WTC11 (cell line): ENCODE measurements at regions not wholly inside any gene's neighbourhood (a gene's known extent, or its start where the extent isn't known, plus 50 kb on each side); places are given as distances from the start of the nearest gene placed in this dataset.

Source experiments
- ATAC-seq: fragments of 200-7000 bp; cut with Tn5 transposase; 2 replicates; pipeline ENCODE4 v1.10.0; 2021; ENCODE audit warnings: mild to moderate bottlenecking, moderate library complexity
- CTCF ChIA-PET: fragments of 300-600 bp; sonication (Branson Sonifier 250); formaldehyde crosslinking; loops from one replicate; lab custom pipeline; 2021; ENCODE audit warnings: antibody characterized with exemption; lab: Charles Lee
- POLR2A ChIA-PET: fragments of 350-600 bp; sonication (Branson Sonifier 250); formaldehyde crosslinking; loops from one replicate; lab custom pipeline; 2021; ENCODE audit warnings: antibody characterized with exemption; lab: Charles Lee
- DNase-seq: peaks from one replicate; pipeline ENCODE4 v3.0.0; 2021; ENCODE audit warnings: low spot score
- H3K27ac Mint-ChIP-seq: 2 replicates; pipeline ENCODE4 v1.8.0; 2021; ENCODE audit warnings: mixed read lengths
- H3K27me3 Mint-ChIP-seq: 2 replicates; pipeline ENCODE4 v1.8.0; 2021; ENCODE audit warnings: low read depth, mild to moderate bottlenecking, moderate library complexity, mixed read lengths
- H3K36me3 Mint-ChIP-seq: 2 replicates; pipeline ENCODE4 v1.8.0; 2021; ENCODE audit warnings: mixed read lengths
- H3K4me1 Mint-ChIP-seq: 2 replicates; pipeline ENCODE4 v1.8.0; 2022; ENCODE audit warnings: mixed read lengths
- H3K4me3 Mint-ChIP-seq: 2 replicates; pipeline ENCODE4 v1.8.0; 2021; ENCODE audit warnings: mild to moderate bottlenecking, moderate library complexity, mixed read lengths
- H3K9me3 Mint-ChIP-seq: 2 replicates; pipeline ENCODE4 v1.8.0; 2021; ENCODE audit warnings: mixed read lengths
- ATF1 ChIP-seq: sonication (generic); formaldehyde crosslinking; IDR thresholded peaks from 2 replicates; pipeline ENCODE4 v1.8.1; 2023; ENCODE audit warnings: mild to moderate bottlenecking, moderate library complexity, missing genetic modification reagents
- GRHL2 ChIP-seq: fragments of 250-450 bp; sonication (Bioruptor Pico); IDR thresholded peaks from 2 replicates; pipeline ENCODE4 v1.8.0; 2022; ENCODE audit warnings: mild to moderate bottlenecking, moderate library complexity; ENCODE audit not compliant: insufficient replicate concordance, severe bottlenecking
- GTF2I ChIP-seq: fragments of 250-450 bp; sonication (Bioruptor Pico); conservative IDR thresholded peaks from 2 replicates; pipeline ENCODE4 v1.4.0; 2021; ENCODE audit warnings: mild to moderate bottlenecking
- MYBL2 ChIP-seq: sonication (generic); formaldehyde crosslinking; IDR thresholded peaks from 2 replicates; pipeline ENCODE4 v1.8.1; 2023; ENCODE audit warnings: mild to moderate bottlenecking, moderate library complexity, missing genetic modification reagents
- NFATC4 ChIP-seq: fragments of 250-450 bp; sonication (Bioruptor Pico); IDR thresholded peaks from 2 replicates; pipeline ENCODE4 v1.9.0; 2021; ENCODE audit warnings: mild to moderate bottlenecking
- OVOL2 ChIP-seq: fragments of 250-450 bp; sonication (Bioruptor Pico); IDR thresholded peaks from 2 replicates; pipeline ENCODE4 v1.9.0; 2021; ENCODE audit warnings: mild to moderate bottlenecking, borderline replicate concordance
- PRRX2 ChIP-seq: fragments of 250-450 bp; sonication (Bioruptor Pico); IDR thresholded peaks from 2 replicates; pipeline ENCODE4 v1.8.0; 2021; ENCODE audit warnings: mild to moderate bottlenecking
- SMAD3 ChIP-seq: sonication (generic); formaldehyde crosslinking; IDR thresholded peaks from 2 replicates; pipeline ENCODE4 v1.8.0; 2022; ENCODE audit warnings: missing genetic modification reagents, mild to moderate bottlenecking, borderline replicate concordance
- SOX15 ChIP-seq: fragments of 250-450 bp; sonication (Bioruptor Pico); IDR thresholded peaks from 2 replicates; pipeline ENCODE4 v1.9.0; 2021; ENCODE audit warnings: mild to moderate bottlenecking
- SP1 ChIP-seq: sonication (generic); formaldehyde crosslinking; conservative IDR thresholded peaks from 2 replicates; pipeline ENCODE4 v1.8.1; 2022; ENCODE audit warnings: missing genetic modification reagents
- ZNF232 ChIP-seq: sonication (generic); formaldehyde crosslinking; IDR thresholded peaks from 2 replicates; pipeline ENCODE4 v1.8.0; 2022; ENCODE audit warnings: mild to moderate bottlenecking, missing genetic modification reagents
- ZNF416 ChIP-seq: fragments of 250-450 bp; sonication (Bioruptor Pico); IDR thresholded peaks from 2 replicates; pipeline ENCODE4 v1.9.0; 2021; ENCODE audit warnings: mild to moderate bottlenecking, inconsistent platforms
- TF ChIP-seq, protein P1 (sequence below): sonication (generic); formaldehyde crosslinking; IDR thresholded peaks from 2 replicates; pipeline ENCODE4 v1.8.0; 2022; ENCODE audit warnings: mild to moderate bottlenecking, missing genetic modification reagents
- TF ChIP-seq, protein P2 (sequence below): fragments of 200-600 bp; IDR thresholded peaks from 2 replicates; pipeline ENCODE4 v1.8.0; 2022; ENCODE audit warnings: antibody characterized with exemption
- TF ChIP-seq, protein P3 (sequence below): sonication (generic); formaldehyde crosslinking; IDR thresholded peaks from 2 replicates; pipeline ENCODE4 v1.8.0; 2022; ENCODE audit warnings: mild to moderate bottlenecking, missing genetic modification reagents
- TF ChIP-seq, protein P4 (sequence below): sonication (generic); formaldehyde crosslinking; IDR thresholded peaks from 2 replicates; pipeline ENCODE4 v1.8.1; 2023; ENCODE audit warnings: mild to moderate bottlenecking, missing genetic modification reagents, moderate library complexity
- TF ChIP-seq, protein P5 (sequence below): sonication (generic); formaldehyde crosslinking; IDR thresholded peaks from 2 replicates; pipeline ENCODE4 v1.8.1; 2023; ENCODE audit warnings: mild to moderate bottlenecking, moderate library complexity, missing genetic modification reagents
- TF ChIP-seq, protein P6 (sequence below): sonication (generic); formaldehyde crosslinking; IDR thresholded peaks from 2 replicates; pipeline ENCODE4 v1.8.0; 2022; ENCODE audit warnings: mild to moderate bottlenecking, missing genetic modification reagents
- TF ChIP-seq, protein P7 (sequence below): sonication (generic); formaldehyde crosslinking; IDR thresholded peaks from 2 replicates; pipeline ENCODE4 v1.8.0; 2023; ENCODE audit warnings: mild to moderate bottlenecking, missing genetic modification reagents
- TF ChIP-seq, protein P8 (sequence below): sonication (generic); formaldehyde crosslinking; IDR thresholded peaks from 2 replicates; pipeline ENCODE4 v1.8.1; 2023; ENCODE audit warnings: mild to moderate bottlenecking, missing genetic modification reagents, moderate library complexity
- TF ChIP-seq, protein P9 (sequence below): sonication (generic); formaldehyde crosslinking; IDR thresholded peaks from 2 replicates; pipeline ENCODE4 v1.8.0; 2023; ENCODE audit warnings: missing genetic modification reagents

DNA sequence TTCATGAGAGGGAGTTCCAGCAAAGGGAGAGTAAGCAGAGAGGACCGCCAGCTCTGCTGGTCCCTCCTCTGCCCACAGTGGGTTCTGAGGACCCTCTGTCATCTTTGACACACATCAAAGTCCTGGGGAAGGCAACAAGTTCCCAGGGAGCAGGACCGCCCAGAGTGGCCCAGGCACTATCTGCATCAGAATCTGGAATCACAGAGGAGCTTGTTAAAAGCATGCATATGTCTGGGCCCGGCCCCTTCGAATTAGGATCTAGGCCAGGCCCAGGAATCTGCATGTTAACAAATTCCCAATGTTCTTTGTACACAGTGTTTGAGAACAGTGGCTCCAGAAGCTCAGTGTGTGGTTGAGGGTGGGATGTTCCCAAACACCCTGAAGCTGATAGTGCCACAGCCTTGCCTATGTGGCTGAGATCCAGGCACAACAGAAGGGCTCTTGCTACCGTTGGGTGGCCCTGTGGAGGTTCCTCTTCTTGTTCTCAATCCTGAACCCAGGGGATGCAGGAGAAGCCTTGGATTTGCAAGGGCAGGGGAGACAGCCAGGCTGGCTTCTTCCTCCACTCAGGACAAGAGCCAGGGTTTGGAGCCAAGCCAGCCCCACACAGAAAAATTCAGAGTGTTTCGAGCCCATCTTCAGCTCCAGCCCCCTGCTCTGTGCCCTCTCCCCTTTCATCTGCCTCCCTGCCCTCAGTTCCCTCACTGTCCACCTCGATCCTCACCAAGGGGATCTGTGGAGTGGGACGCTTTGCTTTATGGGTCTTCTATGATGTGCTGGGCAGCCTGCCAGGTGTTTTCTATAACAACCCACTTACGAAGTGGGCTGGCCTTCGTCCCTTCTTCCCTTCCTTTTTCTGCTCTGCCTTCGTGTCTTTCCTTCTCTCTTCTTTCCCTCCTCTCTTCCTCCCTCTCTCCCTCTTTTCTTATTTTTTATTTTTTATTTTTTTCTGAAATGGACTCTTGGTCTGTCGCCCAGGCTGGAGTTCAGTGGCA, 129.0 kb upstream of the TMPRSS2 start (continued):
- TF ChIP-seq, protein P1, sequence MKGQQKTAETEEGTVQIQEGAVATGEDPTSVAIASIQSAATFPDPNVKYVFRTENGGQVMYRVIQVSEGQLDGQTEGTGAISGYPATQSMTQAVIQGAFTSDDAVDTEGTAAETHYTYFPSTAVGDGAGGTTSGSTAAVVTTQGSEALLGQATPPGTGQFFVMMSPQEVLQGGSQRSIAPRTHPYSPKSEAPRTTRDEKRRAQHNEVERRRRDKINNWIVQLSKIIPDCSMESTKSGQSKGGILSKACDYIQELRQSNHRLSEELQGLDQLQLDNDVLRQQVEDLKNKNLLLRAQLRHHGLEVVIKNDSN, result no peak
- TF ChIP-seq, protein P2, sequence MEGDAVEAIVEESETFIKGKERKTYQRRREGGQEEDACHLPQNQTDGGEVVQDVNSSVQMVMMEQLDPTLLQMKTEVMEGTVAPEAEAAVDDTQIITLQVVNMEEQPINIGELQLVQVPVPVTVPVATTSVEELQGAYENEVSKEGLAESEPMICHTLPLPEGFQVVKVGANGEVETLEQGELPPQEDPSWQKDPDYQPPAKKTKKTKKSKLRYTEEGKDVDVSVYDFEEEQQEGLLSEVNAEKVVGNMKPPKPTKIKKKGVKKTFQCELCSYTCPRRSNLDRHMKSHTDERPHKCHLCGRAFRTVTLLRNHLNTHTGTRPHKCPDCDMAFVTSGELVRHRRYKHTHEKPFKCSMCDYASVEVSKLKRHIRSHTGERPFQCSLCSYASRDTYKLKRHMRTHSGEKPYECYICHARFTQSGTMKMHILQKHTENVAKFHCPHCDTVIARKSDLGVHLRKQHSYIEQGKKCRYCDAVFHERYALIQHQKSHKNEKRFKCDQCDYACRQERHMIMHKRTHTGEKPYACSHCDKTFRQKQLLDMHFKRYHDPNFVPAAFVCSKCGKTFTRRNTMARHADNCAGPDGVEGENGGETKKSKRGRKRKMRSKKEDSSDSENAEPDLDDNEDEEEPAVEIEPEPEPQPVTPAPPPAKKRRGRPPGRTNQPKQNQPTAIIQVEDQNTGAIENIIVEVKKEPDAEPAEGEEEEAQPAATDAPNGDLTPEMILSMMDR, result no peak
- TF ChIP-seq, protein P3, sequence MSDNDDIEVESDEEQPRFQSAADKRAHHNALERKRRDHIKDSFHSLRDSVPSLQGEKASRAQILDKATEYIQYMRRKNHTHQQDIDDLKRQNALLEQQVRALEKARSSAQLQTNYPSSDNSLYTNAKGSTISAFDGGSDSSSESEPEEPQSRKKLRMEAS (CRISPR knock-in tag), result no peak

DNA sequence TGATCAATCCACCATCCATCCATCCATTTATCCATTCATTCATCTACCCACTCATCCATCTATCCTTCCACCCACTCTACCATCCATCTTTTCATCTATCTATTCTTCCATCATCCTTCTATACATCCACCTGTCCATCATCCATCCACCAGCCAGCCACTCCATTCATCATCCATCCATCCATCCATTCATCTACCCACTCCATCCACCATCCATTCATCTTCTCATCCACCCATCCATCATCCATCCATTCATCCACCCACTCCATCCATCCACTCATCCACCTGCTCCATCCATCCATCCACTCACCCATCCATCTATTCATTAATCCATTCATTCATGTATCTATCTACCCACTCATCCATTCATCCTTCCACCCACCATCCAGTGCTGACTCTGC, 127.9 kb upstream of the TMPRSS2 start:
- no peak overlapping the region for H3K27ac Mint-ChIP-seq

More for the DNA sequence above, 127.9 kb upstream of the TMPRSS2 start:
- TF ChIP-seq, protein P4, sequence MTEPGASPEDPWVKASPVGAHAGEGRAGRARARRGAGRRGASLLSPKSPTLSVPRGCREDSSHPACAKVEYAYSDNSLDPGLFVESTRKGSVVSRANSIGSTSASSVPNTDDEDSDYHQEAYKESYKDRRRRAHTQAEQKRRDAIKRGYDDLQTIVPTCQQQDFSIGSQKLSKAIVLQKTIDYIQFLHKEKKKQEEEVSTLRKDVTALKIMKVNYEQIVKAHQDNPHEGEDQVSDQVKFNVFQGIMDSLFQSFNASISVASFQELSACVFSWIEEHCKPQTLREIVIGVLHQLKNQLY (CRISPR knock-in tag), result no peak
- TF ChIP-seq MYBL2 (CRISPR knock-in tag), result no peak
- no peak for TF ChIP-seq GRHL2
- no peak for TF ChIP-seq OVOL2 (CRISPR knock-in tag)
- TF ChIP-seq, protein P5, sequence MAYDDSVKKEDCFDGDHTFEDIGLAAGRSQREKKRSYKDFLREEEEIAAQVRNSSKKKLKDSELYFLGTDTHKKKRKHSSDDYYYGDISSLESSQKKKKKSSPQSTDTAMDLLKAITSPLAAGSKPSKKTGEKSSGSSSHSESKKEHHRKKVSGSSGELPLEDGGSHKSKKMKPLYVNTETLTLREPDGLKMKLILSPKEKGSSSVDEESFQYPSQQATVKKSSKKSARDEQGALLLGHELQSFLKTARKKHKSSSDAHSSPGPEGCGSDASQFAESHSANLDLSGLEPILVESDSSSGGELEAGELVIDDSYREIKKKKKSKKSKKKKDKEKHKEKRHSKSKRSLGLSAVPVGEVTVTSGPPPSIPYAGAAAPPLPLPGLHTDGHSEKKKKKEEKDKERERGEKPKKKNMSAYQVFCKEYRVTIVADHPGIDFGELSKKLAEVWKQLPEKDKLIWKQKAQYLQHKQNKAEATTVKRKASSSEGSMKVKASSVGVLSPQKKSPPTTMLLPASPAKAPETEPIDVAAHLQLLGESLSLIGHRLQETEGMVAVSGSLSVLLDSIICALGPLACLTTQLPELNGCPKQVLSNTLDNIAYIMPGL, result no peak
- no peak for TF ChIP-seq ZNF232 (CRISPR knock-in tag)
- TF ChIP-seq ZNF416 (CRISPR knock-in tag), result no peak
- TF ChIP-seq SP1 (CRISPR knock-in tag), result no peak
- TF ChIP-seq, protein P6, sequence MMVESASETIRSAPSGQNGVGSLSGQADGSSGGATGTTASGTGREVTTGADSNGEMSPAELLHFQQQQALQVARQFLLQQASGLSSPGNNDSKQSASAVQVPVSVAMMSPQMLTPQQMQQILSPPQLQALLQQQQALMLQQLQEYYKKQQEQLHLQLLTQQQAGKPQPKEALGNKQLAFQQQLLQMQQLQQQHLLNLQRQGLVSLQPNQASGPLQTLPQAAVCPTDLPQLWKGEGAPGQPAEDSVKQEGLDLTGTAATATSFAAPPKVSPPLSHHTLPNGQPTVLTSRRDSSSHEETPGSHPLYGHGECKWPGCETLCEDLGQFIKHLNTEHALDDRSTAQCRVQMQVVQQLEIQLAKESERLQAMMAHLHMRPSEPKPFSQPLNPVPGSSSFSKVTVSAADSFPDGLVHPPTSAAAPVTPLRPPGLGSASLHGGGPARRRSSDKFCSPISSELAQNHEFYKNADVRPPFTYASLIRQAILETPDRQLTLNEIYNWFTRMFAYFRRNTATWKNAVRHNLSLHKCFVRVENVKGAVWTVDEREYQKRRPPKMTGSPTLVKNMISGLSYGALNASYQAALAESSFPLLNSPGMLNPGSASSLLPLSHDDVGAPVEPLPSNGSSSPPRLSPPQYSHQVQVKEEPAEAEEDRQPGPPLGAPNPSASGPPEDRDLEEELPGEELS (CRISPR knock-in tag), result no peak
- TF ChIP-seq, protein P7, sequence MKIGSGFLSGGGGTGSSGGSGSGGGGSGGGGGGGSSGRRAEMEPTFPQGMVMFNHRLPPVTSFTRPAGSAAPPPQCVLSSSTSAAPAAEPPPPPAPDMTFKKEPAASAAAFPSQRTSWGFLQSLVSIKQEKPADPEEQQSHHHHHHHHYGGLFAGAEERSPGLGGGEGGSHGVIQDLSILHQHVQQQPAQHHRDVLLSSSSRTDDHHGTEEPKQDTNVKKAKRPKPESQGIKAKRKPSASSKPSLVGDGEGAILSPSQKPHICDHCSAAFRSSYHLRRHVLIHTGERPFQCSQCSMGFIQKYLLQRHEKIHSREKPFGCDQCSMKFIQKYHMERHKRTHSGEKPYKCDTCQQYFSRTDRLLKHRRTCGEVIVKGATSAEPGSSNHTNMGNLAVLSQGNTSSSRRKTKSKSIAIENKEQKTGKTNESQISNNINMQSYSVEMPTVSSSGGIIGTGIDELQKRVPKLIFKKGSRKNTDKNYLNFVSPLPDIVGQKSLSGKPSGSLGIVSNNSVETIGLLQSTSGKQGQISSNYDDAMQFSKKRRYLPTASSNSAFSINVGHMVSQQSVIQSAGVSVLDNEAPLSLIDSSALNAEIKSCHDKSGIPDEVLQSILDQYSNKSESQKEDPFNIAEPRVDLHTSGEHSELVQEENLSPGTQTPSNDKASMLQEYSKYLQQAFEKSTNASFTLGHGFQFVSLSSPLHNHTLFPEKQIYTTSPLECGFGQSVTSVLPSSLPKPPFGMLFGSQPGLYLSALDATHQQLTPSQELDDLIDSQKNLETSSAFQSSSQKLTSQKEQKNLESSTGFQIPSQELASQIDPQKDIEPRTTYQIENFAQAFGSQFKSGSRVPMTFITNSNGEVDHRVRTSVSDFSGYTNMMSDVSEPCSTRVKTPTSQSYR, result no peak
- TF ChIP-seq PRRX2 (CRISPR knock-in tag), result no peak
- TF ChIP-seq, protein P8, sequence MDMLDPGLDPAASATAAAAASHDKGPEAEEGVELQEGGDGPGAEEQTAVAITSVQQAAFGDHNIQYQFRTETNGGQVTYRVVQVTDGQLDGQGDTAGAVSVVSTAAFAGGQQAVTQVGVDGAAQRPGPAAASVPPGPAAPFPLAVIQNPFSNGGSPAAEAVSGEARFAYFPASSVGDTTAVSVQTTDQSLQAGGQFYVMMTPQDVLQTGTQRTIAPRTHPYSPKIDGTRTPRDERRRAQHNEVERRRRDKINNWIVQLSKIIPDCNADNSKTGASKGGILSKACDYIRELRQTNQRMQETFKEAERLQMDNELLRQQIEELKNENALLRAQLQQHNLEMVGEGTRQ (CRISPR knock-in tag), result no peak
- no peak for TF ChIP-seq GTF2I
- TF ChIP-seq, protein P9, sequence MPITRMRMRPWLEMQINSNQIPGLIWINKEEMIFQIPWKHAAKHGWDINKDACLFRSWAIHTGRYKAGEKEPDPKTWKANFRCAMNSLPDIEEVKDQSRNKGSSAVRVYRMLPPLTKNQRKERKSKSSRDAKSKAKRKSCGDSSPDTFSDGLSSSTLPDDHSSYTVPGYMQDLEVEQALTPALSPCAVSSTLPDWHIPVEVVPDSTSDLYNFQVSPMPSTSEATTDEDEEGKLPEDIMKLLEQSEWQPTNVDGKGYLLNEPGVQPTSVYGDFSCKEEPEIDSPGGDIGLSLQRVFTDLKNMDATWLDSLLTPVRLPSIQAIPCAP, result no peak
- TF ChIP-seq NFATC4 (CRISPR knock-in tag), result no peak
- TF ChIP-seq ATF1 (CRISPR knock-in tag), result no peak
- TF ChIP-seq SMAD3 (CRISPR knock-in tag), result no peak
- TF ChIP-seq SOX15, result no peak
- no peaks in the 10 kb centered on the region for H3K27me3 Mint-ChIP-seq
- H3K4me1 Mint-ChIP-seq, result peaks cover 7% of the 10 kb centered on the region; the same call in 1 of the 2 replicates
- H3K36me3 Mint-ChIP-seq, result no peaks in the 10 kb centered on the region
- ATAC-seq, result no peak
- DNase-seq, result no peak
- ChIA-PET CTCF (interaction anchor here (1.2 kb wide), 1 partner anchor 24 kb away, joined by 3 read pairs; no protein-coding TSS in a partner anchor), POLR2A (no interaction called here)
- H3K9me3 Mint-ChIP-seq, result peaks cover 11% of the 10 kb centered on the region
- H3K4me3 Mint-ChIP-seq, result no peak overlapping the region
